ENCODE measurements at regions not wholly inside any gene's neighbourhood (a gene's known extent, or its start where the extent isn't known, plus 50 kb on each side); places are given as distances from the start of the nearest gene placed in this dataset.

GRCh38 chr6:28711325-28711724 is 185.6 kb downstream of the GPX5 start:
- Histone ChIP-seq H3K4me3 (no peak overlapping the region), H3K27ac (no peak overlapping the region), H3K4me1 (replicated peaks in 1 of 2) (no peaks in the 10 kb centered on the region), H3K27me3 (peaks cover 6% of the 10 kb centered on the region), H3K36me3 (replicated peaks in 1 of 2) (no peaks in the 10 kb centered on the region), H3K9me3 (replicated peaks in 1 of 3) (no peaks in the 10 kb centered on the region)
- no peak for DNase-seq
- TF ChIP-seq POLR2A (IDR thresholded peaks at IDR 0.05): no peak
- no peak for TF ChIP-seq CTCF (IDR thresholded peaks at IDR 0.05)
- intact Hi-C loops (cut with DNase I): no loop called here
- WGBS, 4 donors: 61 to 84% (median 74%) methylated on average over 4 of the region's 4 CpGs

- Histone ChIP-seq H3K36me3 (replicated peaks in 1 of 2) (no peaks in the 10 kb centered on the region), H3K27ac (no peak overlapping the region), H3K27me3 (peaks cover 6% of the 10 kb centered on the region), H3K4me3 (no peak overlapping the region), H3K9me3 (replicated peaks in 1 of 3) (no peaks in the 10 kb centered on the region), H3K4me1 (replicated peaks in 1 of 2) (no peaks in the 10 kb centered on the region)
- intact Hi-C loops (cut with DNase I): no loop called here
- DNase-seq: no peak
- TF ChIP-seq CTCF (IDR thresholded peaks at IDR 0.05) (no peak), POLR2A (IDR thresholded peaks at IDR 0.05) (no peak)
- WGBS, 4 donors: 67 to 78% (median 75%) methylated on average over 5 of the region's 5 CpGs
Observed at GRCh38 chr6:28711788-28712341, 186.2 kb downstream of the GPX5 start.

GRCh38 chr6:28712982-28713381 is 187.3 kb downstream of the GPX5 start:
- H3K27me3 ChIP-seq: peaks cover 6% of the 10 kb centered on the region
- 48 to 74% (median 56%) methylated on average over 1 of the region's 1 CpG for WGBS, 4 donors
- no peak for DNase-seq
- H3K4me1 ChIP-seq (replicated peaks in 1 of 2): no peaks in the 10 kb centered on the region
- H3K36me3 ChIP-seq (replicated peaks in 1 of 2): no peaks in the 10 kb centered on the region
- TF ChIP-seq POLR2A (IDR thresholded peaks at IDR 0.05): no peak
- no peak for TF ChIP-seq CTCF (IDR thresholded peaks at IDR 0.05)
- no peak overlapping the region for H3K27ac ChIP-seq
- intact Hi-C loops (cut with DNase I): no loop called here
- no peak overlapping the region for H3K4me3 ChIP-seq
- H3K9me3 ChIP-seq (replicated peaks in 1 of 3): no peaks in the 10 kb centered on the region

GRCh38 chr6:28719275-28719940 is 193.7 kb downstream of the GPX5 start:
- no peak overlapping the region for H3K4me3 ChIP-seq
- no peaks in the 10 kb centered on the region for H3K36me3 ChIP-seq (replicated peaks in 1 of 2)
- DNase-seq: no peak
- 12 to 21% (median 17%) methylated on average over 11 of the region's 11 CpGs for WGBS, 4 donors
- no peaks in the 10 kb centered on the region for H3K4me1 ChIP-seq (replicated peaks in 1 of 2)
- H3K27me3 ChIP-seq: peaks cover 10% of the 10 kb centered on the region
- intact Hi-C loops (cut with DNase I): no loop called here
- TF ChIP-seq CTCF (IDR thresholded peaks at IDR 0.05) (no peak), POLR2A (IDR thresholded peaks at IDR 0.05) (no peak)
- no peaks in the 10 kb centered on the region for H3K9me3 ChIP-seq (replicated peaks in 1 of 3)
- H3K27ac ChIP-seq: no peak overlapping the region

Measured in adrenal gland (tissue), 9 donors.